B cell (primary cell): ENCODE measurements at regions not wholly inside any gene's neighbourhood (a gene's known extent, or its start where the extent isn't known, plus 50 kb on each side); places are given as distances from the start of the nearest gene placed in this dataset.

ENCODE experiments used
- ATAC-seq: fragments of 200-7000 bp; cut with Tn5 transposase; one replicate; pipeline ENCODE4 v1.10.0; 2021; ENCODE audit warnings: low read depth, mild to moderate bottlenecking, moderate number of reproducible peaks, moderate library complexity
- CTCF ChIA-PET: fragments of 350-600 bp; sonication (Branson Sonifier 250); formaldehyde crosslinking; loops from one replicate; lab custom pipeline; 2021; ENCODE audit warnings: antibody characterized with exemption, inconsistent platforms; lab: Charles Lee
- POLR2A ChIA-PET: fragments of 350-600 bp; sonication (Branson Sonifier 250); formaldehyde crosslinking; loops from one replicate; lab custom pipeline; 2021; ENCODE audit warnings: antibody characterized with exemption; lab: Charles Lee
- DNase-seq: peaks from one replicate; pipeline ENCODE4 v3.0.0; 2013
- H2AFZ ChIP-seq: 2 replicates; pipeline ENCODE4 v1.6.1; 2012; ENCODE audit warnings: mild to moderate bottlenecking, low read depth, low read length; ENCODE audit not compliant: insufficient read depth, poor library complexity, severe bottlenecking
- H3K27ac ChIP-seq, 2 donors: 1 replicate in 1 of 2; 2 replicates in 1 of 2; pipeline ENCODE4 v1.5.1; 2012 to 2013; ENCODE audit warnings: low read length in 2 of 2, mild to moderate bottlenecking in 2 of 2, moderate library complexity in 1 of 2
- H3K27me3 ChIP-seq, 4 experiments: fragments of 200-600 bp in 1 of 4; sonication (generic) in 1 of 4; replicated peaks in 1 of 4; 1 replicate in 2 of 4; 2 replicates in 2 of 4; pipeline versions ENCODE4 v1.6.1 to v1.7.0; 2013 to 2016; ENCODE audit warnings: low read length in 3 of 4, mild to moderate bottlenecking in 2 of 4, mixed read lengths in 1 of 4, moderate library complexity in 1 of 4; ENCODE audit not compliant: insufficient read depth in 4 of 4, control insufficient read depth in 3 of 4; ENCODE audit errors: control extremely low read depth in 1 of 4
- H3K36me3 ChIP-seq, 2 experiments: replicated peaks in 1 of 2; 1 replicate in 1 of 2; 2 replicates in 1 of 2; pipeline versions ENCODE4 v1.6.1 to v1.7.1; 2013; ENCODE audit warnings: low read length in 1 of 2; ENCODE audit not compliant: insufficient read depth in 2 of 2, control insufficient read depth in 1 of 2; ENCODE audit errors: control extremely low read depth in 1 of 2, extremely low read depth in 1 of 2
- H3K4me1 ChIP-seq, 2 donors: fragments of 200-600 bp in 1 of 2; sonication (generic) in 1 of 2; 1 replicate in 1 of 2; 2 replicates in 1 of 2; pipeline versions ENCODE4 v1.5.1 to v1.6.1; 2013 to 2017; ENCODE audit warnings: low read length in 2 of 2; ENCODE audit not compliant: control insufficient read depth in 2 of 2, insufficient read depth in 2 of 2
- H3K4me2 ChIP-seq: replicated peaks from 2 replicates; pipeline ENCODE3; 2012; ENCODE audit warnings: mild to moderate bottlenecking, low read depth, low read length; ENCODE audit not compliant: poor library complexity, severe bottlenecking
- H3K4me3 ChIP-seq, 5 experiments: fragments of 200-600 bp in 1 of 5; sonication (generic) in 1 of 5; 1 replicate in 3 of 5; 2 replicates in 2 of 5; pipeline versions ENCODE4 v1.5.1 to v1.7.0; 2011 to 2016; ENCODE audit warnings: low read length in 4 of 5, mild to moderate bottlenecking in 4 of 5, low read depth in 2 of 5, control low read depth in 1 of 5, moderate library complexity in 1 of 5; ENCODE audit not compliant: insufficient read depth in 1 of 5; ENCODE audit errors: control extremely low read depth in 1 of 5, extremely low read depth in 1 of 5
- H3K79me2 ChIP-seq: fragments of 200-600 bp; sonication (generic); one replicate; pipeline ENCODE4 v1.6.0; 2016; ENCODE audit warnings: low read length; ENCODE audit not compliant: control insufficient read depth, insufficient read depth
- H3K9ac ChIP-seq: fragments of 200-600 bp; sonication (generic); 2 replicates; pipeline ENCODE4 v1.6.1; 2017; ENCODE audit warnings: mild to moderate bottlenecking, low read length, moderate library complexity
- H3K9me3 ChIP-seq, 3 donors: one replicate each; pipeline versions ENCODE4 v1.6.1 to v1.7.1; 2013; ENCODE audit warnings: low read length in 2 of 3; ENCODE audit not compliant: control insufficient read depth in 2 of 3, insufficient read depth in 1 of 3; ENCODE audit errors: control extremely low read depth in 1 of 3
- H4K20me1 ChIP-seq: 2 replicates; pipeline ENCODE4 v1.6.0; 2012; ENCODE audit warnings: mild to moderate bottlenecking, low read length; ENCODE audit not compliant: insufficient read depth, control insufficient read depth, poor library complexity, severe bottlenecking
- H3K27ac Mint-ChIP-seq: one replicate; pipeline ENCODE4 v1.8.0; 2021; ENCODE audit warnings: mixed read lengths
- H3K27me3 Mint-ChIP-seq: one replicate; pipeline ENCODE4 v1.8.0; 2021; ENCODE audit warnings: mixed read lengths
- H3K4me1 Mint-ChIP-seq: one replicate; pipeline ENCODE4 v1.8.0; 2021; ENCODE audit warnings: mixed read lengths
- H3K4me3 Mint-ChIP-seq: one replicate; pipeline ENCODE4 v1.8.0; 2021; ENCODE audit warnings: mixed read lengths
- H3K9me3 Mint-ChIP-seq: one replicate; pipeline ENCODE4 v1.8.0; 2022; ENCODE audit warnings: mixed read lengths; ENCODE audit not compliant: insufficient read depth
- EZH2 ChIP-seq: IDR thresholded peaks from 2 replicates; pipeline ENCODE4 v1.6.1; 2012; ENCODE audit warnings: borderline replicate concordance, low read depth, mild to moderate bottlenecking, moderate library complexity, low read length; ENCODE audit not compliant: insufficient read depth, poor library complexity, severe bottlenecking
- WGBS: methylation state at CpG from one replicate; pipeline ENCODE4 v1.1.5; 2013; ENCODE audit warnings: missing lambda C conversion rate; ENCODE audit not compliant: insufficient coverage; 5-methylcytosine and 5-hydroxymethylcytosine counted together
- intact Hi-C: fragments of 100-400 bp; cut with micrococcal nuclease; formaldehyde crosslinking; loops from one replicate; pipeline ENCODE4 v1.10.0; 2022
- TF ChIP-seq, protein P1 (sequence below): fragments of 200-600 bp; IDR thresholded peaks from one replicate; pipeline ENCODE4 v1.8.0; 2022; ENCODE audit warnings: antibody characterized with exemption, mild to moderate bottlenecking

DNA sequence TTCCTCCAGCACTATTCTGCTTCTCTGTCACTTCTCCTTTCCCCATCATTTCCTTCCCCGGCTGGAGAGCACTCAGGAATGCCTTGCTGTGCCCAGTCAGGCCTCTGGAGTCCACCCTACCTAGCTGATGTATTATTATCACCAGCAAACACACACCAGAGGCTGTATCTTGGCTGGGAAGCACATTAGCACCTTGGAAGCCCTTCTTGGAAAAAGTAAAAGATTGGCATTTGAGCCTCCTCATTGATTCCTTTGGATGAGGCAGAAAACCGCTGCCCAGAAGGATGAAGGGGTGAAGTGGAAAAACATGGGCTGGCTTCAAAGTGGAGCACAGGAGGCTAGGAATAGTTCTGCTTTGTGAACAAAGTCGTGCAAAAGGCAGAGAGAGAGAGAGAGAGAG lies 244.3 kb downstream of the RPLP1 start:
- H3K4me3 Mint-ChIP-seq, result no peak overlapping the region
- Histone ChIP-seq H4K20me1 (no peaks in the 10 kb centered on the region), H3K9me3 (no peaks in the 10 kb centered on the region), H3K36me3 (no peaks in the 10 kb centered on the region), H3K4me3 (no peak overlapping the region), H3K9ac (no peak overlapping the region), H3K27ac (no peak overlapping the region), H3K79me2 (no peaks in the 10 kb centered on the region), H3K4me2 (no peak overlapping the region), H3K4me1 (peaks cover 14 to 16% of the 10 kb centered on the region in 2 donors), H3K27me3 (peaks cover 0 to 5% (median 2%) of the 10 kb centered on the region in 4 experiments), H2AFZ (no peak overlapping the region)
- ATAC-seq, result no peak
- DNase-seq, result no peak
- 87% methylated on average over 3 of the region's 3 CpGs for WGBS
- ChIA-PET CTCF (no interaction called here), POLR2A (no interaction called here)
- H3K9me3 Mint-ChIP-seq, result no peaks in the 10 kb centered on the region
- TF ChIP-seq EZH2, result no peak
- TF ChIP-seq, protein P1, sequence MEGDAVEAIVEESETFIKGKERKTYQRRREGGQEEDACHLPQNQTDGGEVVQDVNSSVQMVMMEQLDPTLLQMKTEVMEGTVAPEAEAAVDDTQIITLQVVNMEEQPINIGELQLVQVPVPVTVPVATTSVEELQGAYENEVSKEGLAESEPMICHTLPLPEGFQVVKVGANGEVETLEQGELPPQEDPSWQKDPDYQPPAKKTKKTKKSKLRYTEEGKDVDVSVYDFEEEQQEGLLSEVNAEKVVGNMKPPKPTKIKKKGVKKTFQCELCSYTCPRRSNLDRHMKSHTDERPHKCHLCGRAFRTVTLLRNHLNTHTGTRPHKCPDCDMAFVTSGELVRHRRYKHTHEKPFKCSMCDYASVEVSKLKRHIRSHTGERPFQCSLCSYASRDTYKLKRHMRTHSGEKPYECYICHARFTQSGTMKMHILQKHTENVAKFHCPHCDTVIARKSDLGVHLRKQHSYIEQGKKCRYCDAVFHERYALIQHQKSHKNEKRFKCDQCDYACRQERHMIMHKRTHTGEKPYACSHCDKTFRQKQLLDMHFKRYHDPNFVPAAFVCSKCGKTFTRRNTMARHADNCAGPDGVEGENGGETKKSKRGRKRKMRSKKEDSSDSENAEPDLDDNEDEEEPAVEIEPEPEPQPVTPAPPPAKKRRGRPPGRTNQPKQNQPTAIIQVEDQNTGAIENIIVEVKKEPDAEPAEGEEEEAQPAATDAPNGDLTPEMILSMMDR, result no peak
- intact Hi-C loops, result no loop called here
- H3K27ac Mint-ChIP-seq, result no peak overlapping the region
- peaks cover 15% of the 10 kb centered on the region for H3K4me1 Mint-ChIP-seq
- H3K27me3 Mint-ChIP-seq, result peaks cover 15% of the 10 kb centered on the region

DNA sequence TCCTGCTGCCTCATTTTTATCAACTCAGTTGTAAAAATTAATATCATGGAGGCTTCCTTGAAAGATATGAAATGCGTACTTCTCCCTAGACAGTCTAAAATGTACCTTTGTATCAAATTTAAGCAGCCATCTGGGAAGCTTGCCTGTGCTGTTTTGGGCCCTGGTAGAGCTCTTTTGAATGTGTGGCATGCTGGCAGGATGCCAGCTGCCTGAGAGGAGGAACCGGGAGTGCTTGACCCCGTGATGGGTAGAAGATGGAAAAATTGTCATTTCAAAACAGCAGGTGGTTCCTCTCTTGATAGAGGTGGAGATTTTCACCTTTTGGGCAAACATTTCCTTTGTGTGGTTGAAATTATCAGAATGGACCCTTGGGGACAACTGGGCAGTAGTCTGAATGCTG lies 245.3 kb downstream of the RPLP1 start:
- no peaks in the 10 kb centered on the region for H4K20me1 ChIP-seq
- peak overlapping the region; percentile 20 for H3K4me2 ChIP-seq
- H3K4me1 Mint-ChIP-seq, result peaks cover 15% of the 10 kb centered on the region
- no peak for ATAC-seq
- no peak for TF ChIP-seq EZH2
- TF ChIP-seq, protein P1, result no peak
- peaks cover 13% of the 10 kb centered on the region for H3K27me3 Mint-ChIP-seq
- H3K9ac ChIP-seq, result no peak overlapping the region
- no peaks in the 10 kb centered on the region for H3K9me3 Mint-ChIP-seq
- H3K4me3 ChIP-seq, result no peak overlapping the region
- H3K9me3 ChIP-seq, result peaks cover 0 to 2% (median 0%) of the 10 kb centered on the region in 3 donors
- DNase-seq, result no peak
- CTCF ChIA-PET, result no interaction called here
- 30% methylated on average over 2 of the region's 3 CpGs for WGBS
- POLR2A ChIA-PET, result no interaction called here
- no peak overlapping the region for H3K27ac Mint-ChIP-seq
- peaks cover 0 to 3% (median 2%) of the 10 kb centered on the region in 4 experiments for H3K27me3 ChIP-seq
- no peak overlapping the region for H3K27ac ChIP-seq
- H3K4me3 Mint-ChIP-seq, result no peak overlapping the region
- H2AFZ ChIP-seq, result no peak overlapping the region
- intact Hi-C loops, result no loop called here
- H3K36me3 ChIP-seq, result no peaks in the 10 kb centered on the region
- H3K4me1 ChIP-seq, result peaks cover 14 to 16% of the 10 kb centered on the region in 2 donors
- no peaks in the 10 kb centered on the region for H3K79me2 ChIP-seq
